SW480 (cell line): ENCODE measurements at regions not wholly inside any gene's neighbourhood (a gene's known extent, or its start where the extent isn't known, plus 50 kb on each side); places are given as distances from the start of the nearest gene placed in this dataset.

Source experiments
- DNase-seq: peaks from one replicate; pipeline ENCODE4 v3.0.0-alpha.2; 2016; ENCODE audit warnings: low spot score

- DNase-seq = no peak
These were observed 68.7 kb upstream of the RNF7 start for GRCh38 chr3:141669434-141669833.

- no peak for DNase-seq
These were observed 60.4 kb upstream of the RNF7 start for GRCh38 chr3:141677701-141678100.

DNA sequence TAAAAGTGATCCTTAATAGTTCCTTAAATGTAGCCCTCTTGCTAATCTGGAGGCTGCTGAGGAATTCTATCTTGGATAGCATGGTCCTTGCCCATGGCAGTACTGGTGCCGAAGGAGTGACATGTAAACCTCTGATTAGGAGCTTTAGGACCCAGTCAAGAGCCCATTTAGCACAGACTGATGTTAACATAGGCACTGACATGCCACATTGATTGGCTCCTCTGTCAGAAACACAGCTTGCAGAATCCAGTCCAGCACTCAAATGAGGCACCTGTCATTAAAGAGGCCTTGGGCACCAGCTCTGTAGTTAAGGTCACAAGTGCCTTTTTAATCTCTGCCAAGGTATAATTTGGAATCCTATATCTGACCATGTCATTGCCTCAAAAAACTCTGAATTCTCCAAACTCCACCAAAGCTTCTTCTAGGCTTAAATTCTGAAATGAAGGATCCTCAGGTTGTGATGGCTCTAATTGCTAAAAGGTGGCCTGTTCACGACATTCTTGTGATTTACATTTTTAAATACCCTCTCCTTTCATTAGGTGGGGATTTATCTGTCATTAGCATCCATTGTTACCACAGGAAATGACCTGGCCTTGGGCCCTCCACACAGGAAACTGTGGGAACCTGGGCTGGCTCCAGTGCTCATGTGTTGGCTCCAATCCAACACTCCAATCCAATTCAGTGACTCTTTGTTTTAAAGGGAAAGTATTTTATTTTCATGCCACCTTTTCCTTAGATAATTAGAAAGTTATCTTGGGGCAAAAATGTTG, 57.3 kb upstream of the RNF7 start:
- DNase-seq = peak; percentile 63

- no peak for DNase-seq
These were observed 56.7 kb upstream of the RNF7 start for GRCh38 chr3:141681390-141681780.

DNA sequence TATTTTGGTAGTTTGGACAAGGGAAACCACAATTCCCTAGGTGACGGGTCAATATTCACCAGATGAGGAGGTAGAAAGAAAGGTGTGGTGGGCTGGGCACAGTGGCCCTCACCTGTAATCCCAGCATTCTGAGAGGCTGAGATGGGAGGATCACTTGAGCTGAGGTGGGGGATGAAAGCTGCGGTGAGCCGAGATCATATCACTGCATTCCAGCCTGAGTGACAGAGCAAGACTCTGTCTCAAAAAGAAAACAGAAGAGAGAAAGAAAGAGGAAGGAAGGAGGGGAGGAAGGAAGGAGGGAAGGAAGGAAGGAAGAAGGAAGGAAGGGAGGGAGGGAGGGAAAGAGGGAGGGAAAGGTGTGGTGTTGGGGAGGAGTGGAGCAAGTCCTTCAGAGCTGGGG, 56.1 kb upstream of the RNF7 start:
- no peak for DNase-seq

DNA sequence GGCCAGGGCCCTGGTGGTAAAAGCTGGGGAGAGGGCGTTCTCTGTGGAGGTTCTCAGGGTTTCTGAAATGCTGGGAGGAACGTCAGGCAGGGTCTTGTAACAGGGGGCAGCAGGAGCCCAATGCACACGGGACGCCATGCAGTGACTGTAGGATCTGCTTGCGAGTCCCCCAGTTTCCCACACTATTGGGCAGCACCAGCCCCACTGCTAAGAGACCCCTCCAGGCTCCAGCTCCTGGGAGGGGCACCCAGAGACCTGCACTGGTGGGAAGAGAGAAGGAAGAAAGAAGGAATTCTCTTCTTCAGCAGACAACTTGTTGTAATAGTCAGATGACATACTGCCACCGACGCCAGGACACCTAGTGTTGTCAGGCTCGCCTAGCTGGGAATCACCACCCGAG, 55.2 kb upstream of the RNF7 start:
- no peak for DNase-seq

GRCh38 chr3:141684758-141685157, 53.3 kb upstream of the RNF7 start:
- DNase-seq = no peak

DNA sequence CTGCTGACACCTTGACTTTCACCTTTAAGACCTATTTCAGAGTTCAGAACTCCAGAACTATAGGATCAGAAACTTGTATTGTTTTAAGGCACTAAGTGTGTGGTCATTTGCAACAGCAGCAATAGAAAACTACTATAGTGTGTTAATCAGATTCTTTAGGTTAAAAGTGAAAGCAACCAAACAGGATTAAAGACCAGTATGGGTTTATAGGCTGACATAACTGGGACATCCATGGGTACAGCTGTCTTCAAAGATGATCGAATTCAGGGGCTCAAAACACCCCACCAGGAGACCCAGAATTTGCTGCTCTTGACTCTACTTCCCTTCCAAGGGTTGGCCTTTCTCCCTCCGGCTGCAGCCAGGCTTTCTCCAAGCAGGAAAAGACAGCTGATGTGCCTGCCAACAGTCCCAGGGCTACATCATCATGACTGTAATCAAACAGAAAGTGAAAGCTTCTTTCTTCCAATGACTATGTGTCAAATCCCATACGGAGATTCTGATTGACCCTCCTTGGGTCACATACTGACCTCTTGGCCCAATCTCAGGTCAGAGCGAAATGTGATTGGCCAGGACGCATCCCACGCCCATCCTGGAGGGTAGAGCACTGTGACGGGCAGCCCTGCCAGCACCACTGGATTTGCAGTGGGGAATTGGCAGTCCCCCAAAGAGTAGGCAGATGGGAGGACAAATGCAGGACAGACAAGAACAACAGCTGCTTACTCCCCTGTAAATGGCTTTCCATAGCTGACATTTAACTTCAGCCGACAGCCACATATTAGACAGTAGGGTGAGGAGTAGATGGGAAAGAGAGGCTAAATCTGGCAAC, 51.4 kb upstream of the RNF7 start:
- peak; percentile 74 for DNase-seq
